ENCODE measurements at regions not wholly inside any gene's neighbourhood (a gene's known extent, or its start where the extent isn't known, plus 50 kb on each side); places are given as distances from the start of the nearest gene placed in this dataset.
A peak's percentile ranks its signal among the peaks of the same experiment; 100 is the strongest.

DNA sequence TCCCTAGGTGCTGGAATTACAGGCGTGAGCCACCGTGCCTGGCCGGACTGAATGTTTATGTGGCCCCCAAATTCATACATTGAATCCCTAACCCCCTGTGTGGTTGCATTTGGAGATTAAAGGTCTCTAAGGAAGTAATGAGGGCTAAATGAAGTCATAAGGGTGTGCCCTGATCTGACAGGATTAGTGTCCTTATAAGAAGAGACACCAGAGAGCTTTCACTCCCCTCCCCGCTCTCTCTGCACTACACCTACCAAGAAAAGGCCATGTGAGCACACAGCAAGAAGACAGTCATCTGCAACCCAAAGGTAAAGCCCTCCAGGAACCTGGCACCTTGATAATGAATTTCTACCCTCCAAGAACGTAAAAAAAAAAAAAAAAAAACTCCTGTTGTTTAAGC, 212.1 kb upstream of the CAND1 start:
- no peaks in the 10 kb centered on the region for H3K27me3 ChIP-seq
- TF ChIP-seq POLR2AphosphoS5 (IDR thresholded peaks at IDR 0.05): no peak
- TF ChIP-seq, protein P1, sequence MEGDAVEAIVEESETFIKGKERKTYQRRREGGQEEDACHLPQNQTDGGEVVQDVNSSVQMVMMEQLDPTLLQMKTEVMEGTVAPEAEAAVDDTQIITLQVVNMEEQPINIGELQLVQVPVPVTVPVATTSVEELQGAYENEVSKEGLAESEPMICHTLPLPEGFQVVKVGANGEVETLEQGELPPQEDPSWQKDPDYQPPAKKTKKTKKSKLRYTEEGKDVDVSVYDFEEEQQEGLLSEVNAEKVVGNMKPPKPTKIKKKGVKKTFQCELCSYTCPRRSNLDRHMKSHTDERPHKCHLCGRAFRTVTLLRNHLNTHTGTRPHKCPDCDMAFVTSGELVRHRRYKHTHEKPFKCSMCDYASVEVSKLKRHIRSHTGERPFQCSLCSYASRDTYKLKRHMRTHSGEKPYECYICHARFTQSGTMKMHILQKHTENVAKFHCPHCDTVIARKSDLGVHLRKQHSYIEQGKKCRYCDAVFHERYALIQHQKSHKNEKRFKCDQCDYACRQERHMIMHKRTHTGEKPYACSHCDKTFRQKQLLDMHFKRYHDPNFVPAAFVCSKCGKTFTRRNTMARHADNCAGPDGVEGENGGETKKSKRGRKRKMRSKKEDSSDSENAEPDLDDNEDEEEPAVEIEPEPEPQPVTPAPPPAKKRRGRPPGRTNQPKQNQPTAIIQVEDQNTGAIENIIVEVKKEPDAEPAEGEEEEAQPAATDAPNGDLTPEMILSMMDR (IDR thresholded peaks at IDR 0.05): no peak
- TF ChIP-seq EP300 (IDR thresholded peaks at IDR 0.05): no peak
- TF ChIP-seq POLR2A (IDR thresholded peaks at IDR 0.05): no peak
- no peaks in the 10 kb centered on the region for H3K9me3 ChIP-seq
- WGBS, 2 donors: 91 to 93% methylated on average over 5 of the region's 5 CpGs
- H3K4me3 ChIP-seq: no peak overlapping the region
- H3K27ac ChIP-seq: no peak overlapping the region
- no peaks in the 10 kb centered on the region for H3K4me1 ChIP-seq
- H3K36me3 ChIP-seq: no peaks in the 10 kb centered on the region
- intact Hi-C loops (cut with DNase I): no loop called here
- DNase-seq: no peak

DNA sequence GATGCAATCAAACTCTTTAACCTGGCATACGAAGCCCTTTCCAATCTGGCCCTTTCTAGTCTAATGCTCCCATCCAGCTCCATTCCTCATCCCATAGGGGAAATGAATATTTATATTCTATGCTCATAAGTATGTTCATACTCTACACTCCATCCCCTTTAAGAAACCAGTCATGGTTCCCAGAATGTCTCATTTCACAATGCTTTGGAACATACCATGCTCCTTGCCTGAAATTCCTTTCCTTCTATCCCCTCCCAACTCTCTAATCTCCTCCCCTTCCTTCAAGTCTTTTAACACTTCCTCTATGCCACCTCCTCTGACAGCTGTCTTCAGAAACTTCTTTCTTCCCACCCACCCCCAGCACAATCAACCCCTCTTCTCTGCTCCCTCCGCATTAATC, 207.0 kb upstream of the CAND1 start:
- 76 to 90% methylated on average over 2 of the region's 2 CpGs for WGBS, 2 donors
- Histone ChIP-seq H3K36me3 (no peaks in the 10 kb centered on the region), H3K27ac (no peak overlapping the region), H3K4me1 (peaks cover 0 to 6% (median 0%) of the 10 kb centered on the region in 4 donors), H3K4me3 (no peak overlapping the region), H3K27me3 (no peaks in the 10 kb centered on the region), H3K9me3 (no peaks in the 10 kb centered on the region)
- TF ChIP-seq POLR2AphosphoS5 (IDR thresholded peaks at IDR 0.05) (no peak), EP300 (IDR thresholded peaks at IDR 0.05) (no peak)
- intact Hi-C loops (cut with DNase I): loop anchor here (10.0 kb wide), 1 partner anchor 147 kb away; no protein-coding TSS in a partner anchor
- no peak for DNase-seq

DNA sequence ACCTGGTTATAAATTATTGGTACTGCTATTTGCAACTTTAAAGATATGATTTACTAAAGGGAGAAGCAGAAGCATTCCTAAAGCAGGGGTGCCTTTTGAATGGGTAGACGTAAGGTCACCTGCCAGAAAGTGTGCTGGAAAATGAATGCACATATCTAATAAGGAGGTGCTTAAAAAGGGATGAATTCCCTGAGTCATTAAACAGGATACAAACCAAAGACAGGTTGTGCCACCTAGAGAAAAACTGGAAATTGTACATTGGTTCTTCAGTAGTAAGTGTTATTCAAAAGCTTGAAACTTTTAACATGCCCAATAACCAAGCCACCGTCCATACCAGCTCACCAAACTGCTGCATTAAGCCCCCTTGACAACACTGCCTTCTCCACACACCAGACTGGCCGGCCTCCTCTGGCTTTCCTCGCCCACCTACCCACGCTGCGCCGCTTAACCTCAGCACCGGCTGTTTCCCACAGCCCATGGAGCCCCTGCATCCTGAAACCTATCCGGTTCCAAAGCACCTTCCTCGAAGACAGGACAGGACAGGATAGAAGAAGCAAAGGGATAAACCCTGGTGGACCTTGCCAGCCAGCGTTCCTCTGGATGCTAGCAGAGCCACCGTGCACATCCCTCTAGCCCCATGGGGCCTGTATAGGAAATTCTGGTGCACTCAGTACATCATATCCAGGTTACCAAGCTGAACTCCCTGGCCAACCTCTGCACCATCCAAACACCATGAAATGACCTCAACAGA, 201.5 kb upstream of the CAND1 start:
- H3K27me3 ChIP-seq: no peaks in the 10 kb centered on the region
- H3K9me3 ChIP-seq: no peaks in the 10 kb centered on the region
- peak overlapping the region in 3 of 4 donors; percentile 76 to 83 (median 81) for H3K4me3 ChIP-seq
- no peaks in the 10 kb centered on the region for H3K36me3 ChIP-seq
- H3K27ac ChIP-seq: peak overlapping the region in 2 of 4 donors; percentile 91 to 92
- intact Hi-C loops (cut with DNase I): loop anchor here (10.0 kb wide), 1 partner anchor 153 kb away; no protein-coding TSS in a partner anchor
- WGBS, 2 donors: 48 to 70% methylated on average over 12 of the region's 12 CpGs
- no peak for DNase-seq
- H3K4me1 ChIP-seq: peaks cover 0 to 27% (median 13%) of the 10 kb centered on the region in 4 donors
- TF ChIP-seq EP300 (IDR thresholded peaks at IDR 0.05): no peak

DNA sequence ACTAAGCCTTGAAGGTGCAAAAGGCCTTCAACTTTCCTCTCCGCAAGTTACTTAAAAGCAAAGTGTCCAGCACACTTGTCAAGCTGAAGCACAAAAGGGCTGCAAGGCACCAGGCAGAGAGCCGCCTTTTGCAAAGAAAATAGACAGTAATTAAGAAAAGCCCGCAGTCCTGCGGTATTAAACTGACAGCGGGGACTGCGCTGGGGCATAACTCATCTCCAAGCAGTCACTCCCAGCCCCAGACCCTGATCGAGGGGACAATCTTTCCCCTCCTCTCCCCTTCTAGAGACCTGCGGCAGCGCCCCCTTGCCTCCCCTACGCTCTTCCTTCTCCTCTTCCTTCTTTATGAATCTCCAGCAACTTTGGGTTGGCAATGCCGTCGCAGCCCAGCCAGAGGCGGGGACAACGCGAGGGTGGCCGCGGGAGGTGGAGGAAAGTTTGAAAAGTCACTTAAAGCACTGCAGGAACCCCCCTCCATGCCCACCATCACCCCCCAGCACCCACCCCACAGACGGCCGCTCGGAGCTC, 200.9 kb upstream of the CAND1 start:
- 2 to 3% methylated on average over 20 of the region's 20 CpGs for WGBS, 2 donors
- DNase-seq: no peak
- no peak for TF ChIP-seq POLR2AphosphoS5 (IDR thresholded peaks at IDR 0.05)
- TF ChIP-seq, protein P1 (IDR thresholded peaks at IDR 0.05): no peak
- no peak for TF ChIP-seq POLR2A (IDR thresholded peaks at IDR 0.05)
- no peak for TF ChIP-seq EP300 (IDR thresholded peaks at IDR 0.05)
- Histone ChIP-seq H3K4me3 (peak overlapping the region; percentile 76 to 83 (median 79)), H3K27ac (peak overlapping the region; percentile 89 to 92 (median 90)), H3K27me3 (no peaks in the 10 kb centered on the region), H3K36me3 (no peaks in the 10 kb centered on the region), H3K4me1 (peaks cover 0 to 27% (median 13%) of the 10 kb centered on the region in 4 donors), H3K9me3 (no peaks in the 10 kb centered on the region)
- intact Hi-C loops (cut with DNase I): loop anchor here (10.0 kb wide), 1 partner anchor 153 kb away; no protein-coding TSS in a partner anchor

DNA sequence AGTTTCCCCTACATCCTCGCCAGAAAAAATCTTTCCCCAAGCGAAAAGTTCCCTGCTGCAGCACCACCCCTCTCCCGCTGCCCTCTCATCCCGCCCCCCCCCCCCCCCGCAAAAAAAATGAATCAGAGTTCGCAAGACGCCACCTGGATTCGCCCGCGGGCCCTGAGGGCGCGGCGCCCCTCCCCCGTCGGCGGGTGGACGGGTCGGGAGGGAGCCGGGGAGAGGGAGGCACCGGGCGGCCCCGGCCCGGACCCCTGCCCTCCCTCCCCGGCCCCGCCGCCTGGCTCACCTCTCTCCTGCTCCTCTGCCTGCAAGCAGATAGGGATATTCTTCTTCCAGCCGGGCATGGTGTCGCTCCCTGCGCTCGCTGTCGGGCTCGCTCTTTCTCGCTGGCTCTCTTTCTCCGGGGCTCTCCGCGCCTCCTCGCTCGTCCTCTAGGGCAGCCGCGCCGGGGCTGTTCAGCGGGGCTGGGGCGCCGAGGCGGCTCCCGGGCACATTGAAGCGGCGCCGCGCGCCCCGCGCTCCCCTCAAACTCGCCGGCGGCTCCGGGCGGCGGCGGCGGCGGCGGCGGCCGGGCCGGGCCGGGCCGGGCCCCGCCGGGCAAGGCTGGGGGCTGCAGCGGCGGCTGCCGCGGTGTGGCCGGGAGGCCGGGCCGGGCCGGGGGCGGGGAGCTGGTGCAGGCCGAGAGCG, 200.3 kb upstream of the CAND1 start:
- H3K4me1 ChIP-seq: peaks cover 0 to 27% (median 13%) of the 10 kb centered on the region in 4 donors
- H3K27me3 ChIP-seq: no peaks in the 10 kb centered on the region
- intact Hi-C loops (cut with DNase I): loop anchor here (10.0 kb wide), 1 partner anchor 154 kb away; no protein-coding TSS in a partner anchor
- peak overlapping the region; percentile 89 to 92 (median 90) for H3K27ac ChIP-seq
- WGBS, 2 donors: 0 to 1% methylated on average over 81 of the region's 81 CpGs
- no peaks in the 10 kb centered on the region for H3K36me3 ChIP-seq
- peak overlapping the region; percentile 76 to 83 (median 79) for H3K4me3 ChIP-seq
- H3K9me3 ChIP-seq: no peaks in the 10 kb centered on the region
- TF ChIP-seq POLR2AphosphoS5 (IDR thresholded peaks at IDR 0.05): peak in 3 of 4 donors; percentile 16 to 47 (median 19)
- TF ChIP-seq, protein P1 (IDR thresholded peaks at IDR 0.05): no peak
- peak; percentile 72 for DNase-seq
